HG02852 (cell line): ENCODE measurements at regions not wholly inside any gene's neighbourhood (a gene's known extent, or its start where the extent isn't known, plus 50 kb on each side); places are given as distances from the start of the nearest gene placed in this dataset.

Source experiments
- ATAC-seq: cut with Tn5 transposase; IDR thresholded peaks from one replicate; pipeline ENCODE4 v1.9.1; 2021; ENCODE audit warnings: mild to moderate bottlenecking, moderate library complexity; ENCODE audit not compliant: unreplicated experiment

GRCh38 chr2:147232225-147232669 lies 612.6 kb upstream of the ACVR2A start:
- no peak for ATAC-seq

GRCh38 chr2:147231607-147232006 lies 613.2 kb upstream of the ACVR2A start:
- ATAC-seq, result peak; percentile 93

- ATAC-seq, result no peak
These were observed 613.7 kb upstream of the ACVR2A start for GRCh38 chr2:147231081-147231480.

GRCh38 chr2:147227313-147227712 lies 617.5 kb upstream of the ACVR2A start:
- no peak for ATAC-seq

GRCh38 chr2:147224070-147224469 lies 620.8 kb upstream of the ACVR2A start:
- no peak for ATAC-seq

GRCh38 chr2:147223553-147224060 lies 621.2 kb upstream of the ACVR2A start:
- no peak for ATAC-seq

GRCh38 chr2:147223119-147223518 lies 621.7 kb upstream of the ACVR2A start:
- ATAC-seq, result peak; percentile 85

GRCh38 chr2:147222506-147222905 lies 622.3 kb upstream of the ACVR2A start:
- peak; percentile 82 for ATAC-seq

GRCh38 chr2:147214914-147215313 lies 629.9 kb upstream of the ACVR2A start:
- ATAC-seq, result no peak

- no peak for ATAC-seq
These were observed 633.3 kb upstream of the ACVR2A start for GRCh38 chr2:147211484-147211883.

- ATAC-seq, result no peak
These were observed 640.7 kb upstream of the ACVR2A start for GRCh38 chr2:147204102-147204501.

- ATAC-seq, result no peak
These were observed 646.1 kb upstream of the ACVR2A start for GRCh38 chr2:147198651-147199171.

- no peak for ATAC-seq
These were observed 646.9 kb upstream of the ACVR2A start for GRCh38 chr2:147197754-147198483.

- ATAC-seq, result peak; percentile 61
These were observed 662.6 kb upstream of the ACVR2A start for GRCh38 chr2:147182260-147182659.

- ATAC-seq, result peak; percentile 73
These were observed 663.3 kb upstream of the ACVR2A start for GRCh38 chr2:147181351-147182029.

GRCh38 chr2:147177071-147177857 lies 667.6 kb upstream of the ACVR2A start:
- no peak for ATAC-seq

- ATAC-seq, result no peak
These were observed 670.0 kb upstream of the ACVR2A start for GRCh38 chr2:147174824-147175254.

GRCh38 chr2:147173798-147174197 lies 671.0 kb upstream of the ACVR2A start:
- ATAC-seq, result peak; percentile 73

GRCh38 chr2:147173189-147173581 lies 671.6 kb upstream of the ACVR2A start:
- no peak for ATAC-seq

GRCh38 chr2:147172493-147173188 lies 672.2 kb upstream of the ACVR2A start:
- no peak for ATAC-seq
